ENCODE measurements at regions not wholly inside any gene's neighbourhood (a gene's known extent, or its start where the extent isn't known, plus 50 kb on each side); places are given as distances from the start of the nearest gene placed in this dataset.
"Not testable (repeated sequence)": the region's sequence is repeated elsewhere in the genome, so short reads cannot be mapped to it uniquely, and the experiment has no call there.

DNA sequence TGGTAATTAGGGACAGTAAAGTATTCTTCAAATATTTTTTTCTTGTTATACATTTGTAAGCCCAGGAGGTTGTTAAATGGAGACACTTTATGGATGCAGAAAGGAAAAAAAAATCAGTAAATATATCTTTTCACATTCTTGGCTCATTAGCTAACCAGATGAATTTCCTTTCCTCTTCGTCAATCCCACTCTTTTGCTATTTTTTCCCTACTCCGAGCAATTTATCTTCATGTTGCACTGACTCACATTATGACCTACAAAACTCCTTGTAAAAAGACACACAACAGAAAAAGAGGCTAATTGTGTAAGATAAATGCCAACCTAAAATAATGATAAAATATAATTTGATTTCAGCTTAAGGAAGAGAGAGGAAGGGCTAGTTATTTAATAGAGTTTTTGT is 472.9 kb upstream of the ZNF337 start:
- no peaks in the 10 kb centered on the region for H3K4me1 ChIP-seq (replicated peaks in 1 of 2)
- DNase-seq: no peak
- no peaks in the 10 kb centered on the region for H3K9me3 ChIP-seq (replicated peaks in 1 of 3)
- no peak overlapping the region for H3K4me3 ChIP-seq
- no peaks in the 10 kb centered on the region for H3K27me3 ChIP-seq
- TF ChIP-seq POLR2A (IDR thresholded peaks at IDR 0.05): no peak
- TF ChIP-seq, protein P1, sequence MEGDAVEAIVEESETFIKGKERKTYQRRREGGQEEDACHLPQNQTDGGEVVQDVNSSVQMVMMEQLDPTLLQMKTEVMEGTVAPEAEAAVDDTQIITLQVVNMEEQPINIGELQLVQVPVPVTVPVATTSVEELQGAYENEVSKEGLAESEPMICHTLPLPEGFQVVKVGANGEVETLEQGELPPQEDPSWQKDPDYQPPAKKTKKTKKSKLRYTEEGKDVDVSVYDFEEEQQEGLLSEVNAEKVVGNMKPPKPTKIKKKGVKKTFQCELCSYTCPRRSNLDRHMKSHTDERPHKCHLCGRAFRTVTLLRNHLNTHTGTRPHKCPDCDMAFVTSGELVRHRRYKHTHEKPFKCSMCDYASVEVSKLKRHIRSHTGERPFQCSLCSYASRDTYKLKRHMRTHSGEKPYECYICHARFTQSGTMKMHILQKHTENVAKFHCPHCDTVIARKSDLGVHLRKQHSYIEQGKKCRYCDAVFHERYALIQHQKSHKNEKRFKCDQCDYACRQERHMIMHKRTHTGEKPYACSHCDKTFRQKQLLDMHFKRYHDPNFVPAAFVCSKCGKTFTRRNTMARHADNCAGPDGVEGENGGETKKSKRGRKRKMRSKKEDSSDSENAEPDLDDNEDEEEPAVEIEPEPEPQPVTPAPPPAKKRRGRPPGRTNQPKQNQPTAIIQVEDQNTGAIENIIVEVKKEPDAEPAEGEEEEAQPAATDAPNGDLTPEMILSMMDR (IDR thresholded peaks at IDR 0.05): no peak
- intact Hi-C loops (cut with DNase I): no loop called here
- 25 to 32% (median 26%) methylated on average over 2 of the region's 2 CpGs for WGBS, 4 donors
- H3K27ac ChIP-seq: no peak overlapping the region
- H3K36me3 ChIP-seq (replicated peaks in 1 of 2): no peaks in the 10 kb centered on the region

- intact Hi-C loops (cut with DNase I): no loop called here
- WGBS, 4 donors: 44 to 59% (median 52%) methylated on average over 2 of the region's 2 CpGs
- Histone ChIP-seq H3K27ac (no peak overlapping the region), H3K9me3 (replicated peaks in 1 of 3) (no peaks in the 10 kb centered on the region), H3K4me1 (replicated peaks in 1 of 2) (no peaks in the 10 kb centered on the region), H3K4me3 (no peak overlapping the region), H3K27me3 (no peaks in the 10 kb centered on the region), H3K36me3 (replicated peaks in 1 of 2) (no peaks in the 10 kb centered on the region)
- TF ChIP-seq POLR2A (IDR thresholded peaks at IDR 0.05): no peak
- TF ChIP-seq, protein P1 (IDR thresholded peaks at IDR 0.05): no peak
- DNase-seq: no peak
Measured at GRCh38 chr20:26167499-26167898, 470.8 kb upstream of the ZNF337 start.

- TF ChIP-seq POLR2A (IDR thresholded peaks at IDR 0.05): no peak
- TF ChIP-seq, protein P1 (IDR thresholded peaks at IDR 0.05): no peak
- intact Hi-C loops (cut with DNase I): no loop called here
- H3K4me3 ChIP-seq: no peak overlapping the region
- no peaks in the 10 kb centered on the region for H3K9me3 ChIP-seq (replicated peaks in 1 of 3)
- H3K4me1 ChIP-seq (replicated peaks in 1 of 2): no peaks in the 10 kb centered on the region
- H3K36me3 ChIP-seq (replicated peaks in 1 of 2): no peaks in the 10 kb centered on the region
- H3K27ac ChIP-seq: no peak overlapping the region
- WGBS, 4 donors: 64 to 69% (median 66%) methylated on average over 2 of the region's 2 CpGs
- no peak for DNase-seq
- H3K27me3 ChIP-seq: no peaks in the 10 kb centered on the region
Measured at GRCh38 chr20:26163890-26164289, 467.2 kb upstream of the ZNF337 start.

DNA sequence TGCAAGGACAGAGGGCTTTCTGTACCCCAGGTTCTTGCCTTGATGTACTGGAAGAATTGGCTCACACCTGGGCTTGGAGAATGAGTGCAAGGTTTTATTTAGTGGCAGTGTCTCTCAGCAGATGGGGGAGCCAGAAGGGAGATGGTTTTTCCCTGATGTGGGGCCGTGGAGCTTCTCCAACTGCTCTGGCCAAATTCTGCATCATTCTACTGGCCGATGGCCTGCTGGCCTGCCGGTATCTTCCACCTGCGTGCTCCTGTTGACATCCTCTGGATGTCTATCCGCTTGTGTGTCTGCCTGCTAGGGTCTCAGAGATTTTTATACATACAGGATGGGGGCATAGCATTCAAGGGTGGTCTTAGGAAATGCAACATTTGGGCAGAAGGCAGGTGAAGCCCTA is 466.5 kb upstream of the ZNF337 start:
- intact Hi-C loops (cut with DNase I); DNase-seq; H3K4me3 ChIP-seq; H3K27ac ChIP-seq; H3K36me3 ChIP-seq (replicated peaks in 1 of 2); H3K9me3 ChIP-seq (replicated peaks in 1 of 3); H3K4me1 ChIP-seq (replicated peaks in 1 of 2); H3K27me3 ChIP-seq: not testable (repeated sequence)
- 73 to 100% (median 82%) methylated on average over 3 to 5 of the region's 5 CpGs for WGBS, 4 donors

GRCh38 chr20:26161741-26162140 is 465.1 kb upstream of the ZNF337 start:
- H3K36me3 ChIP-seq (replicated peaks in 1 of 2); H3K27me3 ChIP-seq; H3K27ac ChIP-seq; intact Hi-C loops (cut with DNase I); DNase-seq; H3K9me3 ChIP-seq (replicated peaks in 1 of 3); H3K4me3 ChIP-seq; H3K4me1 ChIP-seq (replicated peaks in 1 of 2): not testable (repeated sequence)
- 79 to 87% (median 83%) methylated on average over 3 of the region's 3 CpGs for WGBS, 4 donors

DNA sequence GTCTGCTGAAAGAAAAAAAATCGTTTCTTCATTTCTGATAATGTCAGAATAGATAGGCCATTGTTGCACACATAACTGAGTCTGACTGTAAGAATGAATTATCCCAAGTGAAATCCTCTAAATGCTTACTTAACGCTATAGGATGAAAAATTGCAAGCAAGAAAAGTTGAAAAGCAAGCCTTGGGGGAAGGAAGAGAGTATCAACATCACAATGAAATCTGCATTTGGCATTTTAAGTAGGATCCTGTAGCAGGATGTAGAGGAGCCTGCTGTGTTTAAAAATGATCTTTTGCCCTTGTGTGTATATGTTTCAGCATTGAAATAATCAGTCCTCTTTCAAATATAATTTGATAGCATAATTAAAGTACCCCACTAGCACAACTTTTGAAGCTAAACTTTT is 464.3 kb upstream of the ZNF337 start:
- WGBS, 4 donors: 10 to 14% (median 12%) methylated on average over 2 of the region's 2 CpGs
- intact Hi-C loops (cut with DNase I); H3K4me1 ChIP-seq (replicated peaks in 1 of 2); H3K27ac ChIP-seq; DNase-seq; H3K27me3 ChIP-seq; H3K36me3 ChIP-seq (replicated peaks in 1 of 2); H3K9me3 ChIP-seq (replicated peaks in 1 of 3); H3K4me3 ChIP-seq: not testable (repeated sequence)
